ENCODE measurements at regions not wholly inside any gene's neighbourhood (a gene's known extent, or its start where the extent isn't known, plus 50 kb on each side); places are given as distances from the start of the nearest gene placed in this dataset.
"Not testable (repeated sequence)": the region's sequence is repeated elsewhere in the genome, so short reads cannot be mapped to it uniquely, and the experiment has no call there.

GRCh38 chr6:111925296-111925695 is 52.0 kb upstream of the FYN start:
- in situ Hi-C loops (cut with MboI; ENCODE audit: low pct_unique_long_range_greater_than_20kb, low sequenced_read_pairs), result no loop called here
- DNase-seq, result no peak

GRCh38 chr6:111926731-111927302 is 53.6 kb upstream of the FYN start:
- in situ Hi-C loops (cut with MboI; ENCODE audit: low pct_unique_long_range_greater_than_20kb, low sequenced_read_pairs), result no loop called here
- no peak for DNase-seq

- in situ Hi-C loops (cut with MboI; ENCODE audit: low pct_unique_long_range_greater_than_20kb, low sequenced_read_pairs), result no loop called here
- DNase-seq, result no peak
These were observed 54.1 kb upstream of the FYN start for GRCh38 chr6:111927321-111927720.

- in situ Hi-C loops (cut with MboI; ENCODE audit: low pct_unique_long_range_greater_than_20kb, low sequenced_read_pairs), result no loop called here
- no peak for DNase-seq
These were observed 54.9 kb upstream of the FYN start for GRCh38 chr6:111928139-111928538.

GRCh38 chr6:111934611-111935010 is 61.4 kb upstream of the FYN start:
- in situ Hi-C loops (cut with MboI; ENCODE audit: low pct_unique_long_range_greater_than_20kb, low sequenced_read_pairs), result not testable (repeated sequence)

GRCh38 chr6:111936718-111937117 is 63.5 kb upstream of the FYN start:
- in situ Hi-C loops (cut with MboI; ENCODE audit: low pct_unique_long_range_greater_than_20kb, low sequenced_read_pairs), result no loop called here
- no peak for DNase-seq

More at GRCh38 chr6:111934611-111935010, 61.4 kb upstream of the FYN start:
- not testable (repeated sequence) for DNase-seq

- in situ Hi-C loops (cut with MboI; ENCODE audit: low pct_unique_long_range_greater_than_20kb, low sequenced_read_pairs), result no loop called here
- DNase-seq, result no peak
These were observed 65.5 kb upstream of the FYN start for GRCh38 chr6:111938710-111939109.

- in situ Hi-C loops (cut with MboI; ENCODE audit: low pct_unique_long_range_greater_than_20kb, low sequenced_read_pairs), result no loop called here
- DNase-seq, result no peak
These were observed 66.7 kb upstream of the FYN start for GRCh38 chr6:111939902-111940301.

- in situ Hi-C loops (cut with MboI; ENCODE audit: low pct_unique_long_range_greater_than_20kb, low sequenced_read_pairs), result no loop called here
- no peak for DNase-seq
These were observed 67.5 kb upstream of the FYN start for GRCh38 chr6:111940801-111941200.

- in situ Hi-C loops (cut with MboI; ENCODE audit: low pct_unique_long_range_greater_than_20kb, low sequenced_read_pairs), result no loop called here
- DNase-seq, result no peak
These were observed 68.6 kb upstream of the FYN start for GRCh38 chr6:111941686-111942330.

GRCh38 chr6:111942561-111942960 is 69.3 kb upstream of the FYN start:
- in situ Hi-C loops (cut with MboI; ENCODE audit: low pct_unique_long_range_greater_than_20kb, low sequenced_read_pairs), result no loop called here
- no peak for DNase-seq

GRCh38 chr6:111943266-111943665 is 70.0 kb upstream of the FYN start:
- in situ Hi-C loops (cut with MboI; ENCODE audit: low pct_unique_long_range_greater_than_20kb, low sequenced_read_pairs), result no loop called here
- no peak for DNase-seq

GRCh38 chr6:111943726-111944125 is 70.5 kb upstream of the FYN start:
- in situ Hi-C loops (cut with MboI; ENCODE audit: low pct_unique_long_range_greater_than_20kb, low sequenced_read_pairs), result no loop called here
- DNase-seq, result no peak

- no peak for DNase-seq
- in situ Hi-C loops (cut with MboI; ENCODE audit: low pct_unique_long_range_greater_than_20kb, low sequenced_read_pairs), result no loop called here
These were observed 71.3 kb upstream of the FYN start for GRCh38 chr6:111944541-111944940.

- no peak for DNase-seq
These were observed 76.3 kb upstream of the FYN start for GRCh38 chr6:111949546-111949945.

GRCh38 chr6:111949984-111950383 is 76.7 kb upstream of the FYN start:
- DNase-seq; in situ Hi-C loops (cut with MboI; ENCODE audit: low pct_unique_long_range_greater_than_20kb, low sequenced_read_pairs): not testable (repeated sequence)

More at GRCh38 chr6:111949546-111949945, 76.3 kb upstream of the FYN start:
- in situ Hi-C loops (cut with MboI; ENCODE audit: low pct_unique_long_range_greater_than_20kb, low sequenced_read_pairs), result no loop called here

- no peak for DNase-seq
- in situ Hi-C loops (cut with MboI; ENCODE audit: low pct_unique_long_range_greater_than_20kb, low sequenced_read_pairs), result no loop called here
These were observed 77.6 kb upstream of the FYN start for GRCh38 chr6:111950661-111951496.

- no peak for DNase-seq
- in situ Hi-C loops (cut with MboI; ENCODE audit: low pct_unique_long_range_greater_than_20kb, low sequenced_read_pairs), result no loop called here
These were observed 78.3 kb upstream of the FYN start for GRCh38 chr6:111951497-111952085.

- in situ Hi-C loops (cut with MboI; ENCODE audit: low pct_unique_long_range_greater_than_20kb, low sequenced_read_pairs), result no loop called here
- DNase-seq, result no peak
These were observed 79.0 kb upstream of the FYN start for GRCh38 chr6:111952274-111952673.

All from KBM-7 (cell line).